ENCODE measurements at regions not wholly inside any gene's neighbourhood (a gene's known extent, or its start where the extent isn't known, plus 50 kb on each side); places are given as distances from the start of the nearest gene placed in this dataset.

- peaks cover 7% of the 10 kb centered on the region for H3K4me1 Mint-ChIP-seq
- ChIA-PET CTCF (interaction anchor here (1.0 kb wide), 1 partner anchor 17 kb away, joined by 4 read pairs; no protein-coding TSS in a partner anchor), POLR2A (no interaction called here)
- H3K4me3 Mint-ChIP-seq: no peak overlapping the region
- ATAC-seq (no peak), DNase-seq (ENCODE audit: low spot score) (no peak)
- no peaks in the 10 kb centered on the region for H3K36me3 Mint-ChIP-seq
- H3K27ac Mint-ChIP-seq: no peak overlapping the region
- TF ChIP-seq ZBTB21 (CRISPR knock-in tag; IDR thresholded peaks at IDR 0.05; ENCODE audit: borderline replicate concordance) (no peak), PRRX2 (CRISPR knock-in tag; IDR thresholded peaks at IDR 0.05) (no peak), RORB (CRISPR knock-in tag; IDR thresholded peaks at IDR 0.05) (no peak), NR2C2 (CRISPR knock-in tag; IDR thresholded peaks at IDR 0.05) (no peak), IRF2 (CRISPR knock-in tag; IDR thresholded peaks at IDR 0.05; ENCODE audit: borderline replicate concordance, low read depth) (no peak), TEAD4 (CRISPR knock-in tag; IDR thresholded peaks at IDR 0.05) (no peak), JAZF1 (CRISPR knock-in tag; IDR thresholded peaks at IDR 0.05) (no peak), ZNF121 (CRISPR knock-in tag; IDR thresholded peaks at IDR 0.05) (no peak), NFYB (CRISPR knock-in tag; conservative IDR thresholded peaks at IDR 0.05; ENCODE audit: low read depth) (no peak), ZNF263 (CRISPR knock-in tag; IDR thresholded peaks at IDR 0.05; ENCODE audit: low read depth) (no peak), FOXJ3 (CRISPR knock-in tag; IDR thresholded peaks at IDR 0.05; ENCODE audit: borderline replicate concordance) (no peak), SMAD3 (CRISPR knock-in tag; IDR thresholded peaks at IDR 0.05; ENCODE audit: borderline replicate concordance) (no peak)
- TF ChIP-seq, protein P1, sequence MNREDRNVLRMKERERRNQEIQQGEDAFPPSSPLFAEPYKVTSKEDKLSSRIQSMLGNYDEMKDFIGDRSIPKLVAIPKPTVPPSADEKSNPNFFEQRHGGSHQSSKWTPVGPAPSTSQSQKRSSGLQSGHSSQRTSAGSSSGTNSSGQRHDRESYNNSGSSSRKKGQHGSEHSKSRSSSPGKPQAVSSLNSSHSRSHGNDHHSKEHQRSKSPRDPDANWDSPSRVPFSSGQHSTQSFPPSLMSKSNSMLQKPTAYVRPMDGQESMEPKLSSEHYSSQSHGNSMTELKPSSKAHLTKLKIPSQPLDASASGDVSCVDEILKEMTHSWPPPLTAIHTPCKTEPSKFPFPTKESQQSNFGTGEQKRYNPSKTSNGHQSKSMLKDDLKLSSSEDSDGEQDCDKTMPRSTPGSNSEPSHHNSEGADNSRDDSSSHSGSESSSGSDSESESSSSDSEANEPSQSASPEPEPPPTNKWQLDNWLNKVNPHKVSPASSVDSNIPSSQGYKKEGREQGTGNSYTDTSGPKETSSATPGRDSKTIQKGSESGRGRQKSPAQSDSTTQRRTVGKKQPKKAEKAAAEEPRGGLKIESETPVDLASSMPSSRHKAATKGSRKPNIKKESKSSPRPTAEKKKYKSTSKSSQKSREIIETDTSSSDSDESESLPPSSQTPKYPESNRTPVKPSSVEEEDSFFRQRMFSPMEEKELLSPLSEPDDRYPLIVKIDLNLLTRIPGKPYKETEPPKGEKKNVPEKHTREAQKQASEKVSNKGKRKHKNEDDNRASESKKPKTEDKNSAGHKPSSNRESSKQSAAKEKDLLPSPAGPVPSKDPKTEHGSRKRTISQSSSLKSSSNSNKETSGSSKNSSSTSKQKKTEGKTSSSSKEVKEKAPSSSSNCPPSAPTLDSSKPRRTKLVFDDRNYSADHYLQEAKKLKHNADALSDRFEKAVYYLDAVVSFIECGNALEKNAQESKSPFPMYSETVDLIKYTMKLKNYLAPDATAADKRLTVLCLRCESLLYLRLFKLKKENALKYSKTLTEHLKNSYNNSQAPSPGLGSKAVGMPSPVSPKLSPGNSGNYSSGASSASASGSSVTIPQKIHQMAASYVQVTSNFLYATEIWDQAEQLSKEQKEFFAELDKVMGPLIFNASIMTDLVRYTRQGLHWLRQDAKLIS (CRISPR knock-in tag; IDR thresholded peaks at IDR 0.05; ENCODE audit: borderline replicate concordance): no peak
- TF ChIP-seq, protein P2, sequence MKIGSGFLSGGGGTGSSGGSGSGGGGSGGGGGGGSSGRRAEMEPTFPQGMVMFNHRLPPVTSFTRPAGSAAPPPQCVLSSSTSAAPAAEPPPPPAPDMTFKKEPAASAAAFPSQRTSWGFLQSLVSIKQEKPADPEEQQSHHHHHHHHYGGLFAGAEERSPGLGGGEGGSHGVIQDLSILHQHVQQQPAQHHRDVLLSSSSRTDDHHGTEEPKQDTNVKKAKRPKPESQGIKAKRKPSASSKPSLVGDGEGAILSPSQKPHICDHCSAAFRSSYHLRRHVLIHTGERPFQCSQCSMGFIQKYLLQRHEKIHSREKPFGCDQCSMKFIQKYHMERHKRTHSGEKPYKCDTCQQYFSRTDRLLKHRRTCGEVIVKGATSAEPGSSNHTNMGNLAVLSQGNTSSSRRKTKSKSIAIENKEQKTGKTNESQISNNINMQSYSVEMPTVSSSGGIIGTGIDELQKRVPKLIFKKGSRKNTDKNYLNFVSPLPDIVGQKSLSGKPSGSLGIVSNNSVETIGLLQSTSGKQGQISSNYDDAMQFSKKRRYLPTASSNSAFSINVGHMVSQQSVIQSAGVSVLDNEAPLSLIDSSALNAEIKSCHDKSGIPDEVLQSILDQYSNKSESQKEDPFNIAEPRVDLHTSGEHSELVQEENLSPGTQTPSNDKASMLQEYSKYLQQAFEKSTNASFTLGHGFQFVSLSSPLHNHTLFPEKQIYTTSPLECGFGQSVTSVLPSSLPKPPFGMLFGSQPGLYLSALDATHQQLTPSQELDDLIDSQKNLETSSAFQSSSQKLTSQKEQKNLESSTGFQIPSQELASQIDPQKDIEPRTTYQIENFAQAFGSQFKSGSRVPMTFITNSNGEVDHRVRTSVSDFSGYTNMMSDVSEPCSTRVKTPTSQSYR (CRISPR knock-in tag; IDR thresholded peaks at IDR 0.05): no peak
- TF ChIP-seq, protein P3, sequence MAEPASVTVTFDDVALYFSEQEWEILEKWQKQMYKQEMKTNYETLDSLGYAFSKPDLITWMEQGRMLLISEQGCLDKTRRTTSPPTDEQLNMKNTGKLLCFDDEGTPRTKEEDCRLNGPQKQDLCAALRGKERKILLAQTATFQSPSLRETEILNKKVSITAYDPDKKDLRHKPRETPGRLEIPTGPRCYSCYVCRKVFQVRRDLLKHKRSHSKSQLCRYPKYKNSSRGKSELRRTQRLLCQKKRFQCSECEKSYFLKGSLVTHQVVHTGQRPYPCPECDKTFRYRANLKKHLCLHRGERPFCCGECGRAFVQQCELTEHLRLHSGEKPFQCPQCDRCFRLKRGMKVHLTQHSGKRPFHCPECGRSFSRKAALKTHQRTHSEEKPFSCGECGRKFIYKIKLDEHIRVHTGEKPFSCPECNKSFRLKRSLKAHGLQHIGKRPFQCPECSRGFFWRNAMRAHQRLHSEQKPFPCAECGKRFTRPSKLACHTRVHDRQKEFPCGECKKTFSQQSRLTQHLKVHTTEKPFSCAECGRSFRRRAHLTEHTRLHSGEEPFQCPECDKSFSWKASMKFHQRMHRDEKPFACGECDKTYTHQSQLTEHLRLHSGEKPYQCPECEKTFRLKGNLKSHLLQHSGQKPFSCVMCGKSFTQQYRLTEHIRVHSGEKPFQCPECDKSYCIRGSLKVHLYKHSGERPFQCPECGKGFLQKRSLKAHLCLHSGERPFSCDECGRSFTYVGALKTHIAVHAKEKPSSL (CRISPR knock-in tag; conservative IDR thresholded peaks at IDR 0.05): no peak
- peaks cover 3% of the 10 kb centered on the region; the same call in 1 of the 2 replicates for H3K9me3 Mint-ChIP-seq
- 0 out of 2 replicates have a peak, but pooled peaks cover 2% of the 10 kb centered on the region for H3K27me3 Mint-ChIP-seq (ENCODE audit: low read depth)
Observed at GRCh38 chr6:3609388-3609787, 142.1 kb downstream of the PXDC1 start.

DNA sequence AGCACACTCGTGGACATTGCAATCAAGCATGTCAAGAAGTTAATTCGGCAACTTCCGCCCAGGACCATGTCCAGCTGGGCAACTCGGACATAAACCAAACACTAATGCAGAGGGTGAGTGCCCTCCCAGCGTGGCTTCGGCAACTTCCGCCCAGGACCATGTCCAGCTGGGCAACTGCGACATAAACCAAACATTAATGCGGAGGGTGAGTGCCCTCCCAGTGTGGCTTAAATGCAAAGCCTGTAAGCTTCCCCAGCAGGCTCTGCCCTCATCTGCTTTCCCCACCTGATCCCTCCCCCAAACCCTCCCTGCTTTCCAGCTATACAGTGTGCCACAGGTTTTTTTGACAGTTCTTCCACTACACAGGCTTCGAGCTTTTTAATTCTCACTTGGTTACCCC, 143.4 kb downstream of the PXDC1 start:
- ChIA-PET POLR2A (no interaction called here), CTCF (no interaction called here)
- H3K4me1 Mint-ChIP-seq: peaks cover 7% of the 10 kb centered on the region
- no peak overlapping the region for H3K4me3 Mint-ChIP-seq
- H3K27ac Mint-ChIP-seq: no peak overlapping the region
- DNase-seq (ENCODE audit: low spot score) (no peak), ATAC-seq (no peak)
- H3K9me3 Mint-ChIP-seq: peaks cover 2% of the 10 kb centered on the region; the same call in 1 of the 2 replicates
- no peaks in the 10 kb centered on the region for H3K36me3 Mint-ChIP-seq
- H3K27me3 Mint-ChIP-seq (ENCODE audit: low read depth): 0 out of 2 replicates have a peak, but pooled peaks cover 2% of the 10 kb centered on the region
- TF ChIP-seq SMAD3 (CRISPR knock-in tag; IDR thresholded peaks at IDR 0.05; ENCODE audit: borderline replicate concordance): no peak
- no peak for TF ChIP-seq RORB (CRISPR knock-in tag; IDR thresholded peaks at IDR 0.05)
- no peak for TF ChIP-seq CREM (CRISPR knock-in tag; IDR thresholded peaks at IDR 0.05)
- TF ChIP-seq TEAD1 (CRISPR knock-in tag; IDR thresholded peaks at IDR 0.05): no peak
- TF ChIP-seq, protein P4, sequence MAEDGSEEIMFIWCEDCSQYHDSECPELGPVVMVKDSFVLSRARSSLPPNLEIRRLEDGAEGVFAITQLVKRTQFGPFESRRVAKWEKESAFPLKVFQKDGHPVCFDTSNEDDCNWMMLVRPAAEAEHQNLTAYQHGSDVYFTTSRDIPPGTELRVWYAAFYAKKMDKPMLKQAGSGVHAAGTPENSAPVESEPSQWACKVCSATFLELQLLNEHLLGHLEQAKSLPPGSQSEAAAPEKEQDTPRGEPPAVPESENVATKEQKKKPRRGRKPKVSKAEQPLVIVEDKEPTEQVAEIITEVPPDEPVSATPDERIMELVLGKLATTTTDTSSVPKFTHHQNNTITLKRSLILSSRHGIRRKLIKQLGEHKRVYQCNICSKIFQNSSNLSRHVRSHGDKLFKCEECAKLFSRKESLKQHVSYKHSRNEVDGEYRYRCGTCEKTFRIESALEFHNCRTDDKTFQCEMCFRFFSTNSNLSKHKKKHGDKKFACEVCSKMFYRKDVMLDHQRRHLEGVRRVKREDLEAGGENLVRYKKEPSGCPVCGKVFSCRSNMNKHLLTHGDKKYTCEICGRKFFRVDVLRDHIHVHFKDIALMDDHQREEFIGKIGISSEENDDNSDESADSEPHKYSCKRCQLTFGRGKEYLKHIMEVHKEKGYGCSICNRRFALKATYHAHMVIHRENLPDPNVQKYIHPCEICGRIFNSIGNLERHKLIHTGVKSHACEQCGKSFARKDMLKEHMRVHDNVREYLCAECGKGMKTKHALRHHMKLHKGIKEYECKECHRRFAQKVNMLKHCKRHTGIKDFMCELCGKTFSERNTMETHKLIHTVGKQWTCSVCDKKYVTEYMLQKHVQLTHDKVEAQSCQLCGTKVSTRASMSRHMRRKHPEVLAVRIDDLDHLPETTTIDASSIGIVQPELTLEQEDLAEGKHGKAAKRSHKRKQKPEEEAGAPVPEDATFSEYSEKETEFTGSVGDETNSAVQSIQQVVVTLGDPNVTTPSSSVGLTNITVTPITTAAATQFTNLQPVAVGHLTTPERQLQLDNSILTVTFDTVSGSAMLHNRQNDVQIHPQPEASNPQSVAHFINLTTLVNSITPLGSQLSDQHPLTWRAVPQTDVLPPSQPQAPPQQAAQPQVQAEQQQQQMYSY (CRISPR knock-in tag; IDR thresholded peaks at IDR 0.05): no peak
- TF ChIP-seq, protein P5, sequence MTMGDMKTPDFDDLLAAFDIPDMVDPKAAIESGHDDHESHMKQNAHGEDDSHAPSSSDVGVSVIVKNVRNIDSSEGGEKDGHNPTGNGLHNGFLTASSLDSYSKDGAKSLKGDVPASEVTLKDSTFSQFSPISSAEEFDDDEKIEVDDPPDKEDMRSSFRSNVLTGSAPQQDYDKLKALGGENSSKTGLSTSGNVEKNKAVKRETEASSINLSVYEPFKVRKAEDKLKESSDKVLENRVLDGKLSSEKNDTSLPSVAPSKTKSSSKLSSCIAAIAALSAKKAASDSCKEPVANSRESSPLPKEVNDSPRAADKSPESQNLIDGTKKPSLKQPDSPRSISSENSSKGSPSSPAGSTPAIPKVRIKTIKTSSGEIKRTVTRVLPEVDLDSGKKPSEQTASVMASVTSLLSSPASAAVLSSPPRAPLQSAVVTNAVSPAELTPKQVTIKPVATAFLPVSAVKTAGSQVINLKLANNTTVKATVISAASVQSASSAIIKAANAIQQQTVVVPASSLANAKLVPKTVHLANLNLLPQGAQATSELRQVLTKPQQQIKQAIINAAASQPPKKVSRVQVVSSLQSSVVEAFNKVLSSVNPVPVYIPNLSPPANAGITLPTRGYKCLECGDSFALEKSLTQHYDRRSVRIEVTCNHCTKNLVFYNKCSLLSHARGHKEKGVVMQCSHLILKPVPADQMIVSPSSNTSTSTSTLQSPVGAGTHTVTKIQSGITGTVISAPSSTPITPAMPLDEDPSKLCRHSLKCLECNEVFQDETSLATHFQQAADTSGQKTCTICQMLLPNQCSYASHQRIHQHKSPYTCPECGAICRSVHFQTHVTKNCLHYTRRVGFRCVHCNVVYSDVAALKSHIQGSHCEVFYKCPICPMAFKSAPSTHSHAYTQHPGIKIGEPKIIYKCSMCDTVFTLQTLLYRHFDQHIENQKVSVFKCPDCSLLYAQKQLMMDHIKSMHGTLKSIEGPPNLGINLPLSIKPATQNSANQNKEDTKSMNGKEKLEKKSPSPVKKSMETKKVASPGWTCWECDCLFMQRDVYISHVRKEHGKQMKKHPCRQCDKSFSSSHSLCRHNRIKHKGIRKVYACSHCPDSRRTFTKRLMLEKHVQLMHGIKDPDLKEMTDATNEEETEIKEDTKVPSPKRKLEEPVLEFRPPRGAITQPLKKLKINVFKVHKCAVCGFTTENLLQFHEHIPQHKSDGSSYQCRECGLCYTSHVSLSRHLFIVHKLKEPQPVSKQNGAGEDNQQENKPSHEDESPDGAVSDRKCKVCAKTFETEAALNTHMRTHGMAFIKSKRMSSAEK (CRISPR knock-in tag; IDR thresholded peaks at IDR 0.05; ENCODE audit: borderline replicate concordance): no peak

Measured in WTC11 (cell line).